ENCODE measurements at regions not wholly inside any gene's neighbourhood (a gene's known extent, or its start where the extent isn't known, plus 50 kb on each side); places are given as distances from the start of the nearest gene placed in this dataset.

DNA sequence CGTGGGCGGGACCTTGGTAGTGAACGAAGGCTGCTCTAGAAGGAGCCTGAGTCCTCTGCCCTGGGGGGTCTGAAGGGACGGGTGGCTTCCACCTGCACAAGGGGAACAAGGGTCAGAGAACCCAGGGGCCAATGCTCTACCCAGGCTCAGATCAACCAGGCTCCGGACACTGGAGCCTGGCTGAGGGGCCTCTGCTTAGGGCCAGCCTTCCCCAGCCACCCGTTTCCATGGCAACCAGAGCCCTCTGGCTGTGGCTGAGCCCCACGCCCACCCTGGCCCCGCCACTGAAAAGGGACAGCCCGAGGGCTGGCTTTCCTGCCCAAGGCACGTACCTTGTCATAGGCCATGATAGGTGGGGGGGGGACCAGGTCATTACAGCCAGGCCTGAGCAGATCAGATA is 724.6 kb downstream of the PTPRU start:
- Mint-ChIP-seq H3K4me3 (ENCODE audit: unreplicated experiment) (no peak overlapping the region), H3K27me3 (ENCODE audit: low read depth, unreplicated experiment) (peaks cover 8% of the 10 kb centered on the region), H3K9me3 (ENCODE audit: unreplicated experiment) (peaks cover 2% of the 10 kb centered on the region), H3K36me3 (ENCODE audit: low read depth, unreplicated experiment) (no peaks in the 10 kb centered on the region), H3K4me1 (ENCODE audit: low read depth, unreplicated experiment) (peaks cover 15% of the 10 kb centered on the region), H3K27ac (ENCODE audit: unreplicated experiment) (no peak overlapping the region)
- Histone ChIP-seq H3K4me3 (ENCODE audit: insufficient read depth, low read depth, low read length) (no peak overlapping the region), H3K9me3 (ENCODE audit: insufficient read depth, low read depth, low read length) (no peaks in the 10 kb centered on the region), H3K79me2 (ENCODE audit: insufficient read depth, low read length) (no peaks in the 10 kb centered on the region), H2AFZ (ENCODE audit: low read depth, low read length) (no peak overlapping the region), H3K36me3 (ENCODE audit: insufficient read depth, low read length) (no peaks in the 10 kb centered on the region), H4K20me1 (ENCODE audit: insufficient read depth, low read length) (no peaks in the 10 kb centered on the region), H3K9ac (ENCODE audit: low read length) (no peak overlapping the region), H3K27me3 (ENCODE audit: insufficient read depth, low read length) (no peaks in the 10 kb centered on the region), H3K27ac (ENCODE audit: low read depth, low read length) (no peak overlapping the region), H3K4me2 (ENCODE audit: low read length) (no peak overlapping the region), H3K4me1 (ENCODE audit: insufficient read depth, low read length) (no peaks in the 10 kb centered on the region)
- TF ChIP-seq CTCF (IDR thresholded peaks at IDR 0.05; ENCODE audit: insufficient read depth, low read depth, low read length) = no peak
- TF ChIP-seq EZH2 (IDR thresholded peaks at IDR 0.05; ENCODE audit: insufficient read depth, low read length) = no peak
- no peak for DNase-seq (ENCODE audit: low read depth)
- FAIRE-seq = no peak

GRCh38 chr1:29960156-29960755 is 723.9 kb downstream of the PTPRU start:
- Histone ChIP-seq H3K27me3 (ENCODE audit: insufficient read depth, low read length) (no peaks in the 10 kb centered on the region), H3K9me3 (ENCODE audit: insufficient read depth, low read depth, low read length) (no peaks in the 10 kb centered on the region), H3K4me3 (ENCODE audit: insufficient read depth, low read depth, low read length) (no peak overlapping the region), H2AFZ (ENCODE audit: low read depth, low read length) (no peak overlapping the region), H3K4me2 (ENCODE audit: low read length) (no peak overlapping the region), H3K27ac (ENCODE audit: low read depth, low read length) (no peak overlapping the region), H3K79me2 (ENCODE audit: insufficient read depth, low read length) (no peaks in the 10 kb centered on the region), H3K9ac (ENCODE audit: low read length) (no peak overlapping the region), H3K36me3 (ENCODE audit: insufficient read depth, low read length) (no peaks in the 10 kb centered on the region), H3K4me1 (ENCODE audit: insufficient read depth, low read length) (no peaks in the 10 kb centered on the region), H4K20me1 (ENCODE audit: insufficient read depth, low read length) (no peaks in the 10 kb centered on the region)
- peaks cover 8% of the 10 kb centered on the region for H3K27me3 Mint-ChIP-seq (ENCODE audit: low read depth, unreplicated experiment)
- H3K9me3 Mint-ChIP-seq (ENCODE audit: unreplicated experiment) = peaks cover 2% of the 10 kb centered on the region
- no peak for DNase-seq (ENCODE audit: low read depth)
- TF ChIP-seq EZH2 (IDR thresholded peaks at IDR 0.05; ENCODE audit: insufficient read depth, low read length) (no peak), CTCF (IDR thresholded peaks at IDR 0.05; ENCODE audit: insufficient read depth, low read depth, low read length) (no peak)
- H3K36me3 Mint-ChIP-seq (ENCODE audit: low read depth, unreplicated experiment) = no peaks in the 10 kb centered on the region
- no peak for FAIRE-seq
- H3K4me3 Mint-ChIP-seq (ENCODE audit: unreplicated experiment) = no peak overlapping the region
- peaks cover 15% of the 10 kb centered on the region for H3K4me1 Mint-ChIP-seq (ENCODE audit: low read depth, unreplicated experiment)
- no peak overlapping the region for H3K27ac Mint-ChIP-seq (ENCODE audit: unreplicated experiment)

- Histone ChIP-seq H3K4me3 (ENCODE audit: insufficient read depth, low read depth, low read length) (no peak overlapping the region), H3K36me3 (ENCODE audit: insufficient read depth, low read length) (no peaks in the 10 kb centered on the region), H3K4me2 (ENCODE audit: low read length) (no peak overlapping the region), H3K27ac (ENCODE audit: low read depth, low read length) (no peak overlapping the region), H2AFZ (ENCODE audit: low read depth, low read length) (no peak overlapping the region), H3K9ac (ENCODE audit: low read length) (no peak overlapping the region), H4K20me1 (ENCODE audit: insufficient read depth, low read length) (no peaks in the 10 kb centered on the region), H3K4me1 (ENCODE audit: insufficient read depth, low read length) (no peaks in the 10 kb centered on the region), H3K79me2 (ENCODE audit: insufficient read depth, low read length) (no peaks in the 10 kb centered on the region), H3K27me3 (ENCODE audit: insufficient read depth, low read length) (no peaks in the 10 kb centered on the region), H3K9me3 (ENCODE audit: insufficient read depth, low read depth, low read length) (no peaks in the 10 kb centered on the region)
- no peaks in the 10 kb centered on the region for H3K36me3 Mint-ChIP-seq (ENCODE audit: low read depth, unreplicated experiment)
- H3K4me3 Mint-ChIP-seq (ENCODE audit: unreplicated experiment) = no peak overlapping the region
- DNase-seq (ENCODE audit: low read depth) = no peak
- peaks cover 8% of the 10 kb centered on the region for H3K27me3 Mint-ChIP-seq (ENCODE audit: low read depth, unreplicated experiment)
- TF ChIP-seq EZH2 (IDR thresholded peaks at IDR 0.05; ENCODE audit: insufficient read depth, low read length) = no peak
- TF ChIP-seq CTCF (IDR thresholded peaks at IDR 0.05; ENCODE audit: insufficient read depth, low read depth, low read length) = no peak
- peaks cover 2% of the 10 kb centered on the region for H3K9me3 Mint-ChIP-seq (ENCODE audit: unreplicated experiment)
- no peak for FAIRE-seq
- peaks cover 8% of the 10 kb centered on the region for H3K4me1 Mint-ChIP-seq (ENCODE audit: low read depth, unreplicated experiment)
- H3K27ac Mint-ChIP-seq (ENCODE audit: unreplicated experiment) = no peak overlapping the region
Measured at GRCh38 chr1:29959356-29959755, 723.0 kb downstream of the PTPRU start.
